GM12801 (cell line): ENCODE measurements at regions not wholly inside any gene's neighbourhood (a gene's known extent, or its start where the extent isn't known, plus 50 kb on each side); places are given as distances from the start of the nearest gene placed in this dataset.

Experiments used
- TF ChIP-seq, protein P1 (sequence below): IDR thresholded peaks from one replicate; pipeline ENCODE4 v1.5.1; 2011; ENCODE audit warnings: control low read depth; ENCODE audit not compliant: insufficient read length; ENCODE audit errors: extremely low read depth

DNA sequence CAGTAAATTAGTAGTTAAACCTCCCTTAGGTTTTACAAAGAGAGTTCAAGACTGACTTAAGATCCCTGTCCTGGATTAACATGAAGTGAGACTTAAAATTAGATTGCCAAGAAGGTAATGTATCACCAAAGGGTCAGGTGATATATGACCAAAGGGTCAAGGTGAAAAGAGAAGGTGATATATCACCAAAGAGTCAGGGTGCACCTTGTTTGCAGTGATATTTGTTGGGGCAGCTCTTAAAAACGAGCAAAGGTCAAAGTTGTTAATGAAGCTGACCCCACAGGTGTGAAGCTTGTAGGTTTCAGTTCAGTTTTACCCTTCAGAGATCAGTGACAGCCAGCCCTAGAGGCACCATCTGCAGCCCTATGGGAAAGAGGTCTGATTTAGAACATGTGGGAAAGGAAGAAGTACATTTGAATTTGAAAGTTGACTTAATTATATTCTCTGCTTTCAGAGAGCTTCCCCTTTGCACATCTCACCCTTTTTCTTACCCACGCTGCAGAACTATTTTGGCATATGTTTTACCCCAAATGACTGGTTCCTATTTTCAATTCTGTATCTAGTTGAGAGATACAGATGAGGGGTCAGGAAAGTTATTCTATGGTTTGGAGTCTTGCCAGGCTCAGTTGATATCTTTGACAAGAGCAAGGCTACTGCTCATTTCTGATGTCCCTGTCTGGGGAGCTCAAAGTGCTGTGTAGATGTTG, 170.8 kb downstream of the S1PR1 start:
- TF ChIP-seq, protein P1, sequence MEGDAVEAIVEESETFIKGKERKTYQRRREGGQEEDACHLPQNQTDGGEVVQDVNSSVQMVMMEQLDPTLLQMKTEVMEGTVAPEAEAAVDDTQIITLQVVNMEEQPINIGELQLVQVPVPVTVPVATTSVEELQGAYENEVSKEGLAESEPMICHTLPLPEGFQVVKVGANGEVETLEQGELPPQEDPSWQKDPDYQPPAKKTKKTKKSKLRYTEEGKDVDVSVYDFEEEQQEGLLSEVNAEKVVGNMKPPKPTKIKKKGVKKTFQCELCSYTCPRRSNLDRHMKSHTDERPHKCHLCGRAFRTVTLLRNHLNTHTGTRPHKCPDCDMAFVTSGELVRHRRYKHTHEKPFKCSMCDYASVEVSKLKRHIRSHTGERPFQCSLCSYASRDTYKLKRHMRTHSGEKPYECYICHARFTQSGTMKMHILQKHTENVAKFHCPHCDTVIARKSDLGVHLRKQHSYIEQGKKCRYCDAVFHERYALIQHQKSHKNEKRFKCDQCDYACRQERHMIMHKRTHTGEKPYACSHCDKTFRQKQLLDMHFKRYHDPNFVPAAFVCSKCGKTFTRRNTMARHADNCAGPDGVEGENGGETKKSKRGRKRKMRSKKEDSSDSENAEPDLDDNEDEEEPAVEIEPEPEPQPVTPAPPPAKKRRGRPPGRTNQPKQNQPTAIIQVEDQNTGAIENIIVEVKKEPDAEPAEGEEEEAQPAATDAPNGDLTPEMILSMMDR = no peak

GRCh38 chr1:101408212-101409042, 171.6 kb downstream of the S1PR1 start:
- TF ChIP-seq, protein P1 = no peak

DNA sequence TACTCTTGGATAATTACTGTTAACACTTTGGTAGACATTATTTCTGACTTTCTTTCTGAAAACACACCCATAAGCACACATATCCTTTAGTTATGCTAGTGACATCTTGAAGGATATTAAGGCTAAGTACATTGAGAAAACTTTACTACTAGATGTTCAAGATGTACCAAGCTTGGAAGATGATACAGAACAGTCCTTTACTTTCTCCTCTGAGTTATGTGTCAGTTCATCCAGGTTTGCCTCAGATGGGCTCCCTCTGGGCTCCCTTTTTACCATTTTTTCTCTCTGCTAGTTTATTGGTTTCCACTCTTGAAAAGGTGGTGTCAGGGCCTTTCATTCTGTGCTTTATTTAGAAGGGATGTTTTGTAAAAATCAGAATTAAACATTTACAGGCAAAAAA, 172.3 kb downstream of the S1PR1 start:
- TF ChIP-seq, protein P1 = no peak

GRCh38 chr1:101410048-101410878, 173.4 kb downstream of the S1PR1 start:
- TF ChIP-seq, protein P1 = no peak

DNA sequence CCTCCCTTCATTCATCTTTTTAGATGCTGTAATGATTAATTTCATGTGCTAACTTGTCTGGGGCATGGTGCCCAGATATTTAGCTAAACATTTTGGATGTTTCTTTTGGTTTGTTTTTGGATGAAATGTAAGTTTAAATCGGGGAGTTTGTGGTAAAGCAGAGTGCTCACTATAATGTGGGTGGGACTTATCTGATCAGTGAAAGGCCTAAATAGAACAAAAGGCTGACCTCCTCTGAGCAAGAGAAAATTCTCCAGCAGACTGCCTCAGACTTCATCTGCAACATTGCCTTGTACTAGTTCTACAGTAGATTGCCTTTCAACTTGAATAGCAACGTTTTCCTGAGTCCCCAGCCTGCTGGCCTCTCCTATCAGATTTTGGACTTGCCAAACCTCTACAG, 183.6 kb downstream of the S1PR1 start:
- TF ChIP-seq, protein P1 = no peak

- TF ChIP-seq, protein P1 = no peak
These were observed 191.7 kb downstream of the S1PR1 start for GRCh38 chr1:101428562-101428961.

GRCh38 chr1:101431956-101432510, 195.2 kb downstream of the S1PR1 start:
- TF ChIP-seq, protein P1 = no peak
